SK-N-MC (cell line): ENCODE measurements at regions not wholly inside any gene's neighbourhood (a gene's known extent, or its start where the extent isn't known, plus 50 kb on each side); places are given as distances from the start of the nearest gene placed in this dataset.

Experiments used
- EZH2 ChIP-seq: fragments of 200-600 bp; sonication (generic); IDR thresholded peaks from one replicate; pipeline ENCODE4 v1.6.1; 2017; ENCODE audit warnings: antibody characterized with exemption
- FOXP2 ChIP-seq: optimal IDR thresholded peaks from 2 replicates; pipeline ENCODE3; 2011; ENCODE audit warnings: mild to moderate bottlenecking, moderate library complexity; ENCODE audit not compliant: insufficient read depth; ENCODE audit errors: extremely low read length, control extremely low read depth
- POLR2AphosphoS5 ChIP-seq: IDR thresholded peaks from 2 replicates; pipeline ENCODE4 v1.6.1; 2012; ENCODE audit warnings: mild to moderate bottlenecking, low read depth, low read length, borderline replicate concordance

DNA sequence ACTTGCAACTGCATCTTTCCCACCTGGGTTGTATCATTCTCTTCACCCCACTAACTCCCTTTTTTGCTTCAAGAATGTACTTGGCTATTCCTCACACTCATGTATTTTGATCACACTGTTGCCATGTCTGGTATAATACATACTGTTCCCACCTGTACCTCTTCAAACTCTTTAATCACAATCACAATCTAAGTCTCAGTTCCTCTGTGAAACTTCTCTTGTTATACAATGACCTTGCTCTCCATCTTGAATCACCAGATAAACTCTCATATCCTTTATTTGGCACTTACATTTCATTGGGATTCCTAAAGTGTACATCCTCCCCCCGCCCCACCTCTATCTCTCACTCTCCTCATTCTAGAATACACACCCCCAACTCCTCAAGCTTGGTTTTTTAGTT lies 516.0 kb upstream of the CHORDC1 start:
- TF ChIP-seq EZH2 (no peak), POLR2AphosphoS5 (no peak), FOXP2 (no peak)
